IMR-90 (cell line): ENCODE measurements at regions not wholly inside any gene's neighbourhood (a gene's known extent, or its start where the extent isn't known, plus 50 kb on each side); places are given as distances from the start of the nearest gene placed in this dataset.

Experiments
- ATAC-seq: fragments of 200-7000 bp; cut with Tn5 transposase; 2 replicates; pipeline ENCODE4 v1.9.1; 2020; ENCODE audit warnings: low read depth, mild to moderate bottlenecking, moderate library complexity
- BruUV-seq: library from RNA; stranded (reverse); fragments of 400-500 nt; replicated peaks from 2 replicates; lab custom pipeline; 2021; lab: Mats Ljungman, UMichigan
- CTCF ChIA-PET: fragments of 300-600 bp; formaldehyde crosslinking; extraction: SDS; loops from one replicate; lab custom pipeline; 2021; ENCODE audit warnings: antibody characterized with exemption; lab: Yijun Ruan, JAX
- POLR2A ChIA-PET: fragments of 300-600 bp; sonication (Branson Sonifier 250); formaldehyde crosslinking; loops from one replicate; lab custom pipeline; 2022; ENCODE audit warnings: antibody characterized with exemption; ENCODE audit not compliant: unreplicated experiment; lab: Charles Lee
- DNase-seq: peaks from one replicate; pipeline ENCODE4 v3.0.0; 2013
- H2AFZ ChIP-seq: replicated peaks from 2 replicates; pipeline ENCODE3; 2013; ENCODE audit warnings: low read length, mild to moderate bottlenecking; ENCODE audit not compliant: poor library complexity
- H2AK5ac ChIP-seq: 2 replicates; pipeline ENCODE4 v1.6.1; 2013; ENCODE audit warnings: low read depth, low read length, inconsistent platforms
- H2AK9ac ChIP-seq: replicated peaks from 2 replicates; pipeline ENCODE3; 2013; ENCODE audit warnings: mild to moderate bottlenecking, low read depth, low read length, moderate library complexity; ENCODE audit not compliant: poor library complexity
- H2BK120ac ChIP-seq: 2 replicates; pipeline ENCODE4 v1.6.1; 2013; ENCODE audit warnings: low read depth, low read length, inconsistent platforms
- H2BK15ac ChIP-seq: 3 replicates; pipeline ENCODE4 v1.6.1; 2013; ENCODE audit warnings: low read depth, low read length, inconsistent platforms
- H2BK20ac ChIP-seq: 2 replicates; pipeline ENCODE4 v1.6.1; 2013; ENCODE audit warnings: low read depth, mild to moderate bottlenecking, inconsistent platforms, low read length, moderate library complexity
- H2BK5ac ChIP-seq: 2 replicates; pipeline ENCODE4 v1.6.1; 2013; ENCODE audit warnings: mild to moderate bottlenecking, low read depth, low read length, inconsistent platforms; ENCODE audit not compliant: poor library complexity, severe bottlenecking
- H3K14ac ChIP-seq: replicated peaks from 2 replicates; pipeline ENCODE4 v1.6.1; 2013; ENCODE audit warnings: low read depth, low read length, inconsistent platforms
- H3K18ac ChIP-seq: 2 replicates; pipeline ENCODE4 v1.6.1; 2013; ENCODE audit warnings: low read depth, low read length, control low read depth
- H3K23ac ChIP-seq: 2 replicates; pipeline ENCODE4 v1.6.1; 2013; ENCODE audit warnings: low read depth, low read length, inconsistent platforms
- H3K27ac ChIP-seq: 2 replicates; pipeline ENCODE4 v1.5.1; 2013; ENCODE audit warnings: mild to moderate bottlenecking, control low read depth, low read length; ENCODE audit not compliant: insufficient read depth
- H3K27me3 ChIP-seq: 2 replicates; pipeline ENCODE4 v1.6.1; 2013; ENCODE audit warnings: low read length; ENCODE audit not compliant: control insufficient read depth, insufficient read depth
- H3K36me3 ChIP-seq: 2 replicates; pipeline ENCODE4 v1.6.1; 2013; ENCODE audit warnings: low read length, mixed read lengths; ENCODE audit not compliant: control insufficient read depth, insufficient read depth
- H3K4ac ChIP-seq: 2 replicates; pipeline ENCODE4 v1.6.1; 2013; ENCODE audit warnings: low read depth, low read length, inconsistent platforms
- H3K4me1 ChIP-seq: 2 replicates; pipeline ENCODE4 v1.6.1; 2013; ENCODE audit warnings: low read length, mixed read lengths; ENCODE audit not compliant: control insufficient read depth, insufficient read depth
- H3K4me2 ChIP-seq: 2 replicates; pipeline ENCODE4 v1.6.1; 2013; ENCODE audit warnings: low read depth, mild to moderate bottlenecking, control low read depth, low read length, moderate library complexity
- H3K4me3 ChIP-seq: 2 replicates; pipeline ENCODE4 v1.5.1; 2013; ENCODE audit warnings: low read depth, mild to moderate bottlenecking, control low read depth, low read length, moderate library complexity; ENCODE audit not compliant: insufficient read depth
- H3K56ac ChIP-seq: 2 replicates; pipeline ENCODE4 v1.6.1; 2013; ENCODE audit warnings: low read length, inconsistent platforms; ENCODE audit not compliant: insufficient read depth; ENCODE audit errors: extremely low read depth
- H3K79me1 ChIP-seq, 2 experiments: 2 replicates each; pipeline ENCODE4 v1.6.1; 2013; ENCODE audit warnings: low read length in 2 of 2, inconsistent platforms in 1 of 2, low read depth in 1 of 2
- H3K9ac ChIP-seq: 2 replicates; pipeline ENCODE4 v1.6.1; 2013; ENCODE audit warnings: low read depth, low read length, control low read depth
- H3K9me1 ChIP-seq: 2 replicates; pipeline ENCODE4 v1.6.1; 2013; ENCODE audit warnings: low read length, inconsistent platforms; ENCODE audit not compliant: insufficient read depth
- H3K9me3 ChIP-seq: 2 replicates; pipeline ENCODE4 v1.6.1; 2013; ENCODE audit warnings: low read length; ENCODE audit not compliant: control insufficient read depth, insufficient read depth
- H4K20me1 ChIP-seq: 2 replicates; pipeline ENCODE4 v1.6.1; 2013; ENCODE audit warnings: low read length, inconsistent platforms; ENCODE audit not compliant: insufficient read depth
- H4K5ac ChIP-seq: 2 replicates; pipeline ENCODE4 v1.6.1; 2013; ENCODE audit warnings: mild to moderate bottlenecking, low read depth, low read length, control low read depth
- H4K8ac ChIP-seq, 2 experiments: 2 replicates each; pipeline ENCODE4 v1.6.1; 2013; ENCODE audit warnings: low read depth in 2 of 2, low read length in 2 of 2, control low read depth in 1 of 2, inconsistent platforms in 1 of 2
- H4K91ac ChIP-seq: 2 replicates; pipeline ENCODE4 v1.6.1; 2013; ENCODE audit warnings: low read depth, low read length, inconsistent platforms; ENCODE audit not compliant: insufficient read depth
- WGBS, 2 experiments: methylation state at CpG; one replicate each; pipeline versions ENCODE4 v1.1.5 to v1.1.7; 2013; ENCODE audit warnings: missing lambda C conversion rate in 2 of 2; ENCODE audit not compliant: insufficient read length in 1 of 2; ENCODE audit errors: extremely low coverage in 2 of 2; 5-methylcytosine and 5-hydroxymethylcytosine counted together
- dilution Hi-C: fragments of 300-500 bp; cut with HindIII; formaldehyde crosslinking; loops from one replicate; pipeline ENCODE4 v1.14.3; 2018; ENCODE audit warnings: low sequenced_read_pairs; ENCODE audit not compliant: unreplicated experiment
- in situ Hi-C: fragments of 300-500 bp; cut with MboI; formaldehyde crosslinking; loops from 3 replicates; pipeline ENCODE4 v1.14.3; 2019; ENCODE audit warnings: low sequenced_read_pairs, inconsistent platforms, mixed read lengths
- intact Hi-C: fragments of 100-400 bp; cut with micrococcal nuclease; formaldehyde crosslinking; loops from 2 replicates; pipeline ENCODE4 v1.10.0; 2022
- TF ChIP-seq, protein P1 (sequence below): fragments of 150-350 bp; IDR thresholded peaks from 2 replicates; pipeline ENCODE4 v1.6.1; 2017; ENCODE audit warnings: mild to moderate bottlenecking, antibody characterized with exemption, low read length, low read depth

DNA sequence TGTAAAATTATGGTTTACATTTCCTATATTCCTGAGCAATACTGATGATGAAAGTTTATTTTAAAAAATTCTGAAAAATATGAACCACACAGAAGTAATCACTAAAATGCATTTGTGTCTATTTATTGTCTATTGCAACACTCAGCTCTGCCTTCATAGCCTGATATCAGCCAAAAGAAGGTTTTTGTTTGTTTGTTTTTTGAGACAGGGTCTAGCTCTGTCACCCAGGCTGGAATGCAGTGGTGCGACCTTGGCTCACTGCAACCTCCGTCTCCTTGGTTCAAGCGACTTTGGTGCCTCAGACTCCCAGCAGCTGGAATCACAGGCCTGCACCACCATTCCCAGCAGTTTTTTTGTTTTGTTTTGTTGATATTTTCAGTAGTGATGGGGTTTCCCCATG is 1560.2 kb downstream of the SI start:
- ChIA-PET POLR2A (no interaction called here), CTCF (no interaction called here)
- H3K4me3 ChIP-seq: no peak overlapping the region
- ATAC-seq (no peak), DNase-seq (no peak)
- no peak overlapping the region for H4K5ac ChIP-seq
- in situ Hi-C loops (no loop called here), intact Hi-C loops (no loop called here), dilution Hi-C loops (no loop called here)
- no peak overlapping the region for H3K4ac ChIP-seq
- H3K4me2 ChIP-seq: no peak overlapping the region
- TF ChIP-seq, protein P1, sequence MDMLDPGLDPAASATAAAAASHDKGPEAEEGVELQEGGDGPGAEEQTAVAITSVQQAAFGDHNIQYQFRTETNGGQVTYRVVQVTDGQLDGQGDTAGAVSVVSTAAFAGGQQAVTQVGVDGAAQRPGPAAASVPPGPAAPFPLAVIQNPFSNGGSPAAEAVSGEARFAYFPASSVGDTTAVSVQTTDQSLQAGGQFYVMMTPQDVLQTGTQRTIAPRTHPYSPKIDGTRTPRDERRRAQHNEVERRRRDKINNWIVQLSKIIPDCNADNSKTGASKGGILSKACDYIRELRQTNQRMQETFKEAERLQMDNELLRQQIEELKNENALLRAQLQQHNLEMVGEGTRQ: no peak
- no peak overlapping the region for H3K27ac ChIP-seq
- no peaks in the 10 kb centered on the region for H3K9me1 ChIP-seq
- H2BK5ac ChIP-seq: no peak overlapping the region
- peaks cover 8% of the 10 kb centered on the region for H3K9me3 ChIP-seq
- no peak overlapping the region for H4K8ac ChIP-seq
- no peak overlapping the region for H3K23ac ChIP-seq
- no peak overlapping the region for H2BK15ac ChIP-seq
- no peaks in the 10 kb centered on the region for H3K79me1 ChIP-seq
- BruUV-seq: no TSS peak
- H3K18ac ChIP-seq: no peak overlapping the region
- H4K20me1 ChIP-seq: no peaks in the 10 kb centered on the region
- no peaks in the 10 kb centered on the region for H3K27me3 ChIP-seq
- no peak overlapping the region for H3K9ac ChIP-seq
- H3K56ac ChIP-seq: no peak overlapping the region
- H3K36me3 ChIP-seq: no peaks in the 10 kb centered on the region
- no peak overlapping the region for H3K14ac ChIP-seq
- no peak overlapping the region for H2BK20ac ChIP-seq
- WGBS, 2 experiments: 60% methylated on average over 1 of the region's 3 CpGs; no CpG with 5 or more reads in 1 of the 2 experiments
- H2AK5ac ChIP-seq: no peak overlapping the region
- no peak overlapping the region for H4K91ac ChIP-seq
- no peaks in the 10 kb centered on the region for H3K4me1 ChIP-seq
- H2AFZ ChIP-seq: no peak overlapping the region
- H2AK9ac ChIP-seq: no peak overlapping the region
- H2BK120ac ChIP-seq: no peak overlapping the region
